ENCODE measurements at regions not wholly inside any gene's neighbourhood (a gene's known extent, or its start where the extent isn't known, plus 50 kb on each side); places are given as distances from the start of the nearest gene placed in this dataset.

GRCh38 chr5:105865834-105866233 lies 1804.9 kb downstream of the EFNA5 start:
- no peak for TF ChIP-seq CTCF (IDR thresholded peaks at IDR 0.05 in 2 of 3, conservative IDR thresholded peaks at IDR 0.05 in 1 of 3; ENCODE audit: borderline replicate concordance in 1 of 3, insufficient read depth in 1 of 3, low read depth in 2 of 3, low read length in 2 of 3)
- TF ChIP-seq ZNF274 (IDR thresholded peaks at IDR 0.05; ENCODE audit: low read depth, low read length): no peak
- no peak for TF ChIP-seq RAD21 (IDR thresholded peaks at IDR 0.05; ENCODE audit: low read depth)
- no peak for TF ChIP-seq ATF3 (IDR thresholded peaks at IDR 0.05)
- TF ChIP-seq POLR2AphosphoS5 (IDR thresholded peaks at IDR 0.05; ENCODE audit: low read depth, low read length): no peak
- no peak for TF ChIP-seq YY1 (IDR thresholded peaks at IDR 0.05; ENCODE audit: extremely low read depth, insufficient replicate concordance, low read depth, low read length)
- no peak for TF ChIP-seq SRF (IDR thresholded peaks at IDR 0.05; ENCODE audit: low read depth)
- TF ChIP-seq ZFX (IDR thresholded peaks at IDR 0.05): no peak
- TF ChIP-seq REST (IDR thresholded peaks at IDR 0.05; ENCODE audit: low read depth): no peak
- no peak for TF ChIP-seq POLR2A (IDR thresholded peaks at IDR 0.05; ENCODE audit: borderline replicate concordance, extremely low read depth, insufficient read depth, insufficient read length)

Measured in HCT116 (cell line).